Skin of body (tissue), 1 donor: ENCODE measurements at regions not wholly inside any gene's neighbourhood (a gene's known extent, or its start where the extent isn't known, plus 50 kb on each side); places are given as distances from the start of the nearest gene placed in this dataset.

Source experiments
- DNase-seq: peaks from one replicate; lab custom pipeline; 2025; lab: John Stamatoyannopoulos, UW

GRCh38 chr15:47945872-47946650 is 174.7 kb upstream of the SLC24A5 start:
- no peak for DNase-seq

GRCh38 chr15:47949815-47950214 is 171.0 kb upstream of the SLC24A5 start:
- DNase-seq = no peak

- DNase-seq = no peak
Measured at GRCh38 chr15:47950447-47950846, 170.3 kb upstream of the SLC24A5 start.

GRCh38 chr15:47951781-47952180 is 169.0 kb upstream of the SLC24A5 start:
- DNase-seq = no peak

GRCh38 chr15:47954196-47954595 is 166.6 kb upstream of the SLC24A5 start:
- DNase-seq = no peak

GRCh38 chr15:47955021-47955420 is 165.8 kb upstream of the SLC24A5 start:
- peak; percentile 84 for DNase-seq

- DNase-seq = no peak
Measured at GRCh38 chr15:47959617-47960413, 161.0 kb upstream of the SLC24A5 start.

- DNase-seq = no peak
Measured at GRCh38 chr15:47961401-47962090, 159.2 kb upstream of the SLC24A5 start.

- no peak for DNase-seq
Measured at GRCh38 chr15:47963265-47963664, 157.5 kb upstream of the SLC24A5 start.

GRCh38 chr15:47964229-47964628 is 156.6 kb upstream of the SLC24A5 start:
- DNase-seq = no peak

GRCh38 chr15:47965297-47965696 is 155.5 kb upstream of the SLC24A5 start:
- no peak for DNase-seq

GRCh38 chr15:47968593-47968992 is 152.2 kb upstream of the SLC24A5 start:
- no peak for DNase-seq

- no peak for DNase-seq
Measured at GRCh38 chr15:47971637-47972036, 149.2 kb upstream of the SLC24A5 start.

GRCh38 chr15:47972738-47973137 is 148.1 kb upstream of the SLC24A5 start:
- DNase-seq = no peak

- no peak for DNase-seq
Measured at GRCh38 chr15:47974724-47975123, 146.1 kb upstream of the SLC24A5 start.

- DNase-seq = no peak
Measured at GRCh38 chr15:47975427-47975826, 145.4 kb upstream of the SLC24A5 start.

GRCh38 chr15:47983533-47983932 is 137.3 kb upstream of the SLC24A5 start:
- DNase-seq = no peak

GRCh38 chr15:47985568-47985967 is 135.2 kb upstream of the SLC24A5 start:
- no peak for DNase-seq

GRCh38 chr15:47987461-47987860 is 133.3 kb upstream of the SLC24A5 start:
- no peak for DNase-seq

- DNase-seq = peak; percentile 71
Measured at GRCh38 chr15:47987908-47988532, 132.8 kb upstream of the SLC24A5 start.

- DNase-seq = no peak
Measured at GRCh38 chr15:47988564-47988963, 132.2 kb upstream of the SLC24A5 start.

- DNase-seq = no peak
Measured at GRCh38 chr15:47990821-47991220, 130.0 kb upstream of the SLC24A5 start.
